ENCODE measurements at regions not wholly inside any gene's neighbourhood (a gene's known extent, or its start where the extent isn't known, plus 50 kb on each side); places are given as distances from the start of the nearest gene placed in this dataset.

DNA sequence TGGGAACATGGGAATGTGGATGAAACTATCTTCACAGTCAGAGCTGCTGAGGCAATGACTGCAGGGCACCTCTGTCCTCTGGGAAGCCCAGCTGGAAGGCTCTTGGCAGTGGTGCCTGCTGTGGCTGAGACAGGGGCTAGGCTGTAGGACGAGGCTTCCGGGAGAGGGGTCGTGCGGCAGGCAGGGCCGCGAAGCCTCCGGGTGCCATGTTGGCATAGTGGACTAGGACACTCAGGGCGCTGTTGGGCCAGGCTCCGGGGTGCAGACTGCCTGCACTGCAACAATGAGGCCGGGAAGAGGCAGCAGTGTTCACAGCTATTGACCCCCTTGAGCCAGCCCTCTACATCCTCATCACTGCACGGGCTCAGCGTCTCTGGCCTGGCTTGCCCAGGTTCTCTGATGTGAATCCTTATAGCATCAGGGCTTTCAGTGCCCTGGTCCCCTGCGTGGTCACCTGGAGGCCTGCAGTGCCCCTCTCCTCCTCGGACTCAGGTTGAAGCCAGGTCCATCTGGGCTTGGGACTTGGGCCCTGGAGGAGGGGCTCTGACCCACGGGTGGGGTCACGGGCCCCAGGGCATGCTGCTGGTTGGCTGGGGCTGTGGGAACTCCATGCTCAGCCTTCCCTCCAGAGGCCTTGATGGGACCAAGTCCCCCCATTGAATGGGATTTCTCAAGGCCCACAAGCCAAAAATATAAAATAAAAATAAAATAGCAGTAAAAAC lies 91.6 kb downstream of the TNFRSF13B start:
- TF ChIP-seq, protein P1, sequence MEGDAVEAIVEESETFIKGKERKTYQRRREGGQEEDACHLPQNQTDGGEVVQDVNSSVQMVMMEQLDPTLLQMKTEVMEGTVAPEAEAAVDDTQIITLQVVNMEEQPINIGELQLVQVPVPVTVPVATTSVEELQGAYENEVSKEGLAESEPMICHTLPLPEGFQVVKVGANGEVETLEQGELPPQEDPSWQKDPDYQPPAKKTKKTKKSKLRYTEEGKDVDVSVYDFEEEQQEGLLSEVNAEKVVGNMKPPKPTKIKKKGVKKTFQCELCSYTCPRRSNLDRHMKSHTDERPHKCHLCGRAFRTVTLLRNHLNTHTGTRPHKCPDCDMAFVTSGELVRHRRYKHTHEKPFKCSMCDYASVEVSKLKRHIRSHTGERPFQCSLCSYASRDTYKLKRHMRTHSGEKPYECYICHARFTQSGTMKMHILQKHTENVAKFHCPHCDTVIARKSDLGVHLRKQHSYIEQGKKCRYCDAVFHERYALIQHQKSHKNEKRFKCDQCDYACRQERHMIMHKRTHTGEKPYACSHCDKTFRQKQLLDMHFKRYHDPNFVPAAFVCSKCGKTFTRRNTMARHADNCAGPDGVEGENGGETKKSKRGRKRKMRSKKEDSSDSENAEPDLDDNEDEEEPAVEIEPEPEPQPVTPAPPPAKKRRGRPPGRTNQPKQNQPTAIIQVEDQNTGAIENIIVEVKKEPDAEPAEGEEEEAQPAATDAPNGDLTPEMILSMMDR (IDR thresholded peaks at IDR 0.05) = no peak
- no peak for TF ChIP-seq POLR2A (IDR thresholded peaks at IDR 0.05)
